NCI-H2081 (cell line): ENCODE measurements at regions not wholly inside any gene's neighbourhood (a gene's known extent, or its start where the extent isn't known, plus 50 kb on each side); places are given as distances from the start of the nearest gene placed in this dataset.
"Not testable (repeated sequence)": the region's sequence is repeated elsewhere in the genome, so short reads cannot be mapped to it uniquely, and the experiment has no call there.

ENCODE experiments used
- DNase-seq, 2 experiments: peaks; one replicate each; lab custom pipeline; 2025; lab: John Stamatoyannopoulos, UW

DNA sequence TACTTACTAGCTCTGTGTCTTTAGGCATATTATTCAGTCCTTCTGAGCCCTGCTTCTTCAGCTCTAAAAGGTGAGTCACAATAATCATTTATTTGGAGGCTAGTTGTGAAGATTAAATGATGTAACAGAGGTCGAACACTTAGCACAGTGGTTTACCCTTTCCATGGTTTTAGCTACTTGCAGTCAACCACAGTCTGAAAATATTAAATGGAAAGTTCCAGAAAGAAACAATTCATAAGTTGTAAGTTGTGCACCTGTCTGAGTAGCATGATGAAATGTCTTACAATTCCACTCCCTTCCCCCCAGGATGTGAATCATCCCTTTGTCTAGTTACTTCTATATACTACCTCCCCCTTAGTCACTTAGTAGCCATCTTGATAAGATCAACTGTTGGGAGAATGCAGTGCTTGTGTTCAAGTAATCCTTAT lies 217.6 kb upstream of the THUMPD2 start:
- no peak for DNase-seq

DNA sequence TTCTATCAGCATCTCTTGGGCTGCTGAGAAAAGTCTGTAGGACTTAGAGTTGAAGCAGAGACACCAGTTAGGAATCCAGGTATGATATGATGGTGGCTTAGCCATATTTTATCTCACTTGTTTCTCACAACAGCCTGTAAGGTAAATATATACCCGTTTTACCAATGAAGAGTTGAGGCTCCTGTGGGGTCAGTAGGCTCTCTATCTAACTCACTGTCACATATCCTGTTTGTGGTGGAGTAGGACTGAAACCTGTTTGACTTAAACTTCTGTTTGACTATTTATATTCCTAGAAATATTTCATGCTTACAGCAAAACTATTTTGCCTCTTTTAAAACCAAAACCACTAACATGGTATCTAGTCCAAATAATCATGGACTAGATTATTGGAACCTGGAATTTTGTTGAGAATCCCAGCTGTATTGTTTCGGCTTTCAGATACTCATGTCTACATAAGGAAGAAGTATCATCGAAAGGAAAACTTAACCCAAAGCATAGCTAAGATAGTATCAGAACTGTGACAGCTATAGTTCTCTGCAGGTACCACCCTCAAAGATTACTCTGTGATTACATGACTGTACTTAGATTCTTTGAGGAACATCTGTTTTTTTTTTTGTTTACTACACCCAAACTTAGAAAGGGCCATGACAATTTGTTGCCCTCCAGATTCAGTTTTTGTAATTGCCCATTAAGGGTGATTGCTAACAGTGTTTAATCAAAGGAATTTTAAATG lies 216.1 kb upstream of the THUMPD2 start:
- DNase-seq: no peak

DNA sequence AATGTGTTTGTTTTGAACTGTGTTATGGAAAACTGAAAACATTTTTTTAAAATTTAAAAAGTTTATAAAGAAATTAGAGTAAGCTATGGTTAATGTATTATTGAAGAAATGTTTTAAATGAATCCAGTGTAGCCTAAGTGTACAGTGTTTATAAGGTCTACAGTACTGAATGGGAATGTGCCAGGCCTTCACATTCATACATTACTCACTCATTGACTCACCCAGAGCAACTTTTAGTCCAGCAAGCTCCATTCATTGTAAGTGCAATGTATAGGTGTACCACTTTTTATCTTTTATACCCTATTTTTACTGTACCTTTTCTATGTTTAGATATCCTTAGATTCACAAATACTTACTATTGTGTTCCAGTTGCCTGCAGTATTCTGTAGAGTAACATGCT lies 215.1 kb upstream of the THUMPD2 start:
- DNase-seq: no peak

DNA sequence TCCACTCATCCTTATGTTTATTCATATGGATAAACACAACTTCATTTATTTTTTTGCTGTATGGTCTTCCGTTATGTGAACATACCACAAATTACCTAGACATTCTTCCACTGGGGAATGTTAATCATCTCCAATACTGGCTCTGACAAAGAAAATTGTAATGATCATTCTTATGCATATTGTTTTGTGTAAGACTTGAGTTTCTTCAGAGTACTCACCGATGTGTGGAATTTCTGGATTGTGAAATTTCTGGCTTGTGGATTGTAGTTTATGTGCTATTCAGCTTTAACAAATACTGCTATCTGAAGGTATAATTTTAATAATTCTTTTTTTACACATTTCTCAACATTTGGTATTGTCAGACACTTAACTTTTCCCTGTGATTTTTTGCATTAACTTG lies 212.2 kb upstream of the THUMPD2 start:
- DNase-seq: no peak

DNA sequence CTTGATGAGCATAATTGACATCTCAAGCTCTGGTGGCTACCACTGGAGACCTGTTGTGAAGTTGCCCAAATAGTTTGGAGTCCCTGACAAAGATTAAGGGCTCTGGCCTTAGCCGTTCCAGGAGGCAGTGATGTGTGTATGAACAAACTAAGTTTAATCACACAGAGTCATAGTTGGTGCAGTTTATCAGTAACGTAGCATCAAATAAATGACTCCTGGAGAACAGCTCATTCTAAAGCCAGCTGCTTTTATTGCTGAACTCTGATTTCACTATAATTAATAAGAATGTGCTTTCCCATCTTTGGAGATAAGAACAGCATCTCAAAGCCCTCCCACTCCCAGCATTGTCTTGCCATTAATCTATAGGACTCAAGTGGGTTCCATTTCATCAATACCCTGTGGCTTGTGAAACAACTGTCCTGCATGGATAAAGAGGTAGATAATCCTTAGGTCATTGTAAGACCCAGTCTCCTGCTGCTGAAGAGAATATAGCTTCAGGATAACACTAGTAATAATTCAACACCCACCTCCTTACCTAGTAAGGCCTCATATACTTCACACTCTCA lies 211.4 kb upstream of the THUMPD2 start:
- DNase-seq: no peak

DNA sequence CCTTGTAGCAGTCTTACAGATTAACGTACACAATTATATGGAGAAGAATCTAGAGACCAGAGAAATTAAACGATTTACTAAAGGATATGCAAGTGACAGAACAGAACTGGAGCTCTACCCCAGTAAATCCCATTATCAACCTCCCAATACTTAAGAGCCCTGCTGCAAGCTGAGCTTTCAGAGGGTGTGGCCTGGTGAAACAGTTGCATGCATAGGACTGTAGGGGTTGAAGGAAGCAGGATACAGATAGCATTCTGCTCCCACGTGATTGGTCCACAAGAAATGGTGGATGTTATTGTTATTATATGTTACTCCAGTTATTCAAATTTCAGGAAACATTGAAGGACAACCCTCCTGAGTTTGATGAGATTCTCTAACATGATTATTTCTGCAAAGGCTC lies 210.8 kb upstream of the THUMPD2 start:
- DNase-seq: no peak

DNA sequence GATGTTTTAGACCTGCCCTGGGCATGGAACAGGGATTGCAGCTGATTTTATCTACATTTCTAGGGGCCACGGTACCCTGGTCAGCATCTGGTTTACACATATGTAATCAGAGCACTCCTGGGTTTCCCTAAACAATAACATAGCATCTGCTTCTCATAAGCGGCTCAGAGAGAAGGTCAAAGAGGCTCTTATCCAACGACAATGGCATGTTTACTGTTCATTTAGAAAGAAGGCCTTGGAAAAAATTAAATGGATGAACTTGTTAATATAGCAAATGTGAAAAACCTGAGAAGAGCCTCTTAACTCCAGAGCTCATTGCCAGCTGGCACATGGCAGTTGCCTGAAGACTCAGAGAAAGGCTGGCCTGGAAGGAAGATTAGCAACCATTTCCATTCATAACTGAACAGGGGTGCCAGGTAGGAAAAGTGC lies 202.8 kb upstream of the THUMPD2 start:
- DNase-seq: no peak

DNA sequence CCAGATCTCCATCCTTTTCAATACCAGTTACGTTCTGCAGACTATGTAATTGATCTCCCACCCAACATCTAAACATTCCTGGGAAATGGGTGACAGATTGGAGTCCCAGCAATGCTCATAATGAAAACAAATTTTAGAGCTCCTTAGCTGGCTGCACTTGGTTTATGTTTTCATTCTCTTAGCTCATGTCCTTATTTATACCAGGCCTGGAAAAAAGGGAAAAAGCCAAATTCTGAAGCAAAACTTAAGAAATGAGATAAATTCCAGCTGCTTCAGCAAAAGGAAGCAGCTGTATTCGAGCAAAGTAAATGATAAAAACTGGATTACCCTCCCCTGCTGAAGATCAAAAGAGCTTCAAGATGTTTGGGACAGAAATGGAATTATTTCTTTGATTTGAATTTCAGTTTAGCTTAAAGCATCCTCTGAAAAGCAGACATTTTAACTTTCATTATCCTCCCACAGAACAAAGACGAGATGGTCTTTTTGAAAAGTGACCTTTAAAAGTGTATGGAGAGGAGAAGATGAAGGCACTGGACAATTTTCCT lies 196.5 kb upstream of the THUMPD2 start:
- DNase-seq: no peak

DNA sequence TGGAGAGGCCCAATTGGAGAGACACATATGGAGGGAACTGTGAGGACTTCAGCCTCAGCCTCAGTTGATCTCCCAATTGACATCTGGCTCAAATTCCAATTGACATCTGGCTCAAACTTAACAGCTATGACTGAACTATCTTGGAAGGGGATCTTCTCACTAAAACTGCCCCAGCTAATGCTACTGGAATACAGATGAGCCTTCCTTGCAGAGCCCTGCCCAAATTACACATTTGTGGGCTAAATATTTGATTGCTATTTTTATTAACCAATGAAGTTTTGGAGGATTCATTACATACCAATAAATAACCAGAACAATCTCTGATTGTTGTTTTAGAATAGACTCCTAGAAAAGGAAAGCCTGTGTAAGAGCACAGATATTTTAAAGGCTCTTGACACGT lies 189.0 kb upstream of the THUMPD2 start:
- DNase-seq: no peak

DNA sequence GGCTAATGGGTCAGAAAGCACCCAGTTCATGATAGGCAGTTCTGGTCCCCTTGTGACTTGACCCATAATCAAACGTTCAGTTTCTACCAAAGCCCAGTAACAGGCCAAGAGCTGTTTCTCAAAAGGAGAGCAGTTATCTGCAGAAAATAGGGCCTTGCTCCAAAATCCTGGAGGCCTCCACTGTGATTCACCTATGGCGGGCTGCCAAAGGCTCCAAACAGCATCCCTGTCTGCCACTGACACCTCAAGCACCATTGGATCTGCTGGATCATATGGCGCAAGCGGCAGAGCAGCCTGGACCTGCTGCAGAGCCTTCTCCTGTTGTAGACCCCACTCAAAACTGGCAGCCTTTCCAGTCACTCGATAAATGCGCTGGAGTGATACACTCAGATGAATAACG lies 181.6 kb upstream of the THUMPD2 start:
- DNase-seq: not testable (repeated sequence)

DNA sequence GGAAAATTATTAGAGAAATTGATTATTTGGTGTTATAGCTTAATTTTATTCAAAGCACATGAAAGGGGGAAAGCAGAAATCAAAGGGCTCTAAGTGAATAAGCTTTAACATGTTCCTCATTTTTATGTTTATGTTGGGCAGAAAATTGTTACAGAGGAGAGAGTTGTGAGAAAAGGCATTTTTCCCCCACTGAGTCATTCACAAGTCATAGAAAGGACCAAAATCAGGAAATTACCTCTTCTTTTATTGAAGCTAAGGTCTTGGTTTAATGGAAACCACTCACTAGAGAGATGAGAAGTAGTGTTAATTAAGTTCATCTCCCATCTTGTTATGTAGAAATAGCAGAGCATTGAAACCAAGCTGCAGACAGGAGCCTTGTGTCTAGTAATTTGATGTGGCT lies 175.3 kb upstream of the THUMPD2 start:
- no peak for DNase-seq

DNA sequence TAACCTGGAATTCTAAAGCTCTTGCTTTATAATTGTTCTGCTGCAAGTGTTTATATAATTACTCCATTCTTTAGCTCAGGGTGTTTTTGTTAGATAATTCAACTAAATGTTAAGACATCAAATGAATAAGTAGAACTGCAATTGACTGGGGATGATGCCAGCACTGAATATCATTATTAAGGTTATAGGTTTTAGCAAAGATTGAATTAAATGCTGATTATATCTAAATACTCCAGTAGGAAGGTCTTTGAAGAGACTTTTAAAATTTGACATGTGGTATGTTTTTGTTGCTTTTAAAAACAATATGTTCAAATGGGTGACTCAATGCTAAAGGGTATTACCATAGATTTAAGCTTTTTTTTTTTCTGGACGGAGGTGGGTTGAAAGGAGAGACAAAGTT lies 170.1 kb upstream of the THUMPD2 start:
- DNase-seq: no peak

DNA sequence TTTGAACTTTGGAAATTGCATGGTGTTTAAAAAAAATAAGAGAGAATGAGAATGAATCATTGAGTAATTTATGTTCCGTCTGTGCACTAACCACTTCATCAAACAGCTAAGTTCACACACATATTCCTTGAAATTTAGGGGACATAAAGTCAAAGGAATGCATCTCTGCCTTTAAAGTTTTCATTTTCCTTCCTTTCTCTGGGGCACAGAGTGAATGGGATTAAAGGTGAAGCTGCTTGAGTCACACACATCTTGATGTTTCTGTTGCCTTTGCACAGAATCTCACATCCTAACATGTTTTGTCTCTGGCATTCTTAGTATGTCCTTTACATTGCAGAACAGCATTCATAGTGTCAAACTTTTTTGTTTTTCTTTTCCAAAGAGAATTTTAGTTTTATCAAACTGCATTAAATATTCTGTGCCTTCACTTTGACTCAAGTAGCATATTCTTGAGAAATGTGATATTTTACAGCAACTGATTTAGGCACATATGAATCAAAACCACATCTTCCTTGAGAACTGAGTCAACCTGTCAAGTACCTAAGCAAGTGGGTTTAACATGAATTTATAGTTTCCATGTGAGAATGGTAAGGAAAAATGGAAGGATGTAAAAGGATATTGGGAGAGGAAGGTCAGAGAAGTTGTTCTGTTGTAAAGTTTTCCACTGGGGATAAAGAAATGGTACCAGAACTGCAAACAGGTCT lies 169.1 kb upstream of the THUMPD2 start:
- DNase-seq: no peak

DNA sequence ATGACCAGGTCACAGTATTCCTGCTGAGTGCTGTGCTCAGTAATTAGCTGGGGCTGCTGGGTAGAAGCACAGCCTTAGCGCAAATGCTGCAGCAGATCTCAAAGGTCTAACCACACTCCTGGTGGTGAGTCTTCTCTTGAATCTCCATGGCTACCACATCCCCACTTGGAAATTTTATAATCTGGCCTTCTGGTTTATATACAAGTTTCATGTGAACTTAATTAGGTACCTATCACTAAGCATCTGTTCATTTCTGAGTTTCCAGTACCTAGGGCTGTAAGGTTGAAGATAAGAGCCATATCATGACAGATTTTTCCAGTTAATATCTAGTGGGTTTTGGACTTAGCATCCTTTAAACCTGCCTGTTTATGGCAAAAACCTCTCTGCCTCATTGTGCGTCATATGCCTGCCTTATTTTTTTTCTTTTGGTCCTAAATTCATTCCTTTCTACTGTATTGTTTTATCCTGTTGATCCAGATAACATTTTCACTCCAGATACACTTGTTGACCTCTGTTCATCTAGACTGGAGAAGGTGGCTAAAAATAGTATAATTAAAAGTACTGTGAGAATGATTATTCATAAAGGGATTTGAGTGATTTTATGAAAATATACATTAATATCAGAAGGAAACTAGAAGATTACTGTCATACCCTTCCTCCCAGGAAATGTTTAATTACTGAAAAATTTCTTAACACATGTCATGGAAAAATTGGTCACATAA lies 168.4 kb upstream of the THUMPD2 start:
- no peak for DNase-seq

DNA sequence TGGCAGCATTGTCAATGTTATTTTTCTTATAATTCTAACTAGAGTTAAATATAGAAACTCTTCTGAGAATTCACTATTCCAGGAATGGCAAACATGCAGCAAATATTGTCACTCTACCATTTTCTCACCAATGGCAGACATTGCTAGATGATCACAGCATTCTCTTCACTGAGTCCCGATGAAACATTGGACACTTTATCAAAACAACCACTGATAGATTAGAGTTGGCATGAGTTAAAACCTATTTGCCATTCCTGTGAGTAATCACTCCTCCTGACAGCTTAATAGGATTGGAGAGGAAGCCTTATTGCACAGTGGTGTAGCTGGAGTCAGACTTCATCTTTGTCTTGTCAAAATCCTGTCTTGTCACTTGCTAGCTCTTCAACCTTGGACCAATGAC lies 163.9 kb upstream of the THUMPD2 start:
- DNase-seq: no peak

DNA sequence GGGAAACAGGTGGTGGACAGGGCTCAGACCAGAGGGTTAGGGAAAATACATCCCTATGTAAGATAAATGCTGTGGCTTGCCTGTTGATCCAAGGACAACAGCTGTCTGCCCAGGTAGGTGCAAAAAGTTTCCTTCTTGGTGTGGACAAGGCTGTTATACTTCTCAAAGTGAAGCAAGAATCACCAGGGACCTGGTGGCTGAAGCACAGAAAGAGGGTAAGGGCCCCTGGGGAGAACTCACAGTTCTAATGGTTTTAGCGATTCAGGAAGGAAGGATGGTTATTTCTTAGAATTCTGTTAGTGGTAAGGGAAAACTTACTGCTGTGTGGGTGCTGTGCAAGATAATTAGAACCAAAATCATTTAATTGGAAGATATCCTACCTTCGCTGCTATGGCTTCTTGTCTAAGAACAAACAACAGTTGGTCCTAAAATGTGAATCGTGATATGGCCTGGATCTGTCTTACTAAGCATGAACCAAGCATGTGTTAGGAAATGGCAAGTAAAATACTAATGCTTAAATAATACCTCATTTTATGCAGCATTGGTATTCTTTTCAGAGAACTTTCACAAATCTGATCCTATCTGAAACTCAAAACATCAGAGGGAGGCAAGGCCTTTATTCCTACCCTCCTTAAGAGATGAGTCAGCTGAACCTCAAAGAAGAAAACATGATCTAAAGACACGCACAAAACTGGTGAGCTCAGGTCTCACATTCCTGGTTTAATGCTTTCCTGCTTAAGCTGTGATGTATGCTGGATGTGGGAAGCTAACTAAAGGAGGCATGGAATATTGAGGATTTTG lies 159.2 kb upstream of the THUMPD2 start:
- no peak for DNase-seq

DNA sequence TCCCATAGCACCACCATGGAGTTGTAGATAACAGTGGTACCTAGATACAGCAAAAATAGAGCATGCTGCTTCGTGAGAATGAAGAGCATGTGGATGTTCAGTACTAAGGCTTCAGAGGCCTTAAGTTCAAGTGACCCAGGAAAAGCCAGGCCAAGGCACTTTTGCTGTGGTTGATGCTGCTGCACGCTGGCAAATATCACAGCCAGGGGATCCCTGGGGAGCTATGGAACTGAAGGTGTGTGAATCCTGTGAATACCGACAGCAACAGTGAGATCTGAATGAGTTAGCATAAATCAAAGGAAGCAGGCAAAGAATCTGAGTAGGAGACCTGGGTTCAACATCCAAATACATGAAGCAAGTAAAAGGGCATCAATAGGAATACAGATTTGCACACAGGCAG lies 158.6 kb upstream of the THUMPD2 start:
- DNase-seq: no peak

DNA sequence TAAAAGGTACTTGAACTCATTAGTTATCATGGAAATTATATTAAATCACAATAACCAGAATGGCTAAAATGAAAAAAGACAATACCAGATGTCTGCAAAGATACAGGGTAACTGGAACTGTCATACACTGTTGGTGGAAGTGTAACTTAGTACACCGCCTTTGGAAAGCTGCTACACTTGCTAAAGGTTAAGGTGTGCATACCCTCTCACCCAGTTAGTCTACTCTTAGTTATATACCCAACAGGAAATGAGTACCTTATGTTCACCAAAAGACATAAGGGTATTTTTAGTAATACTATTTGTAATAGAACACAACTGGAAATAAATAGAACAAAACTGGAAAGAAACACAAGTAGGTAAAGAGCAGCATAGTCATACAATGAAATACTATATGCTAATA lies 155.8 kb upstream of the THUMPD2 start:
- DNase-seq: no peak

DNA sequence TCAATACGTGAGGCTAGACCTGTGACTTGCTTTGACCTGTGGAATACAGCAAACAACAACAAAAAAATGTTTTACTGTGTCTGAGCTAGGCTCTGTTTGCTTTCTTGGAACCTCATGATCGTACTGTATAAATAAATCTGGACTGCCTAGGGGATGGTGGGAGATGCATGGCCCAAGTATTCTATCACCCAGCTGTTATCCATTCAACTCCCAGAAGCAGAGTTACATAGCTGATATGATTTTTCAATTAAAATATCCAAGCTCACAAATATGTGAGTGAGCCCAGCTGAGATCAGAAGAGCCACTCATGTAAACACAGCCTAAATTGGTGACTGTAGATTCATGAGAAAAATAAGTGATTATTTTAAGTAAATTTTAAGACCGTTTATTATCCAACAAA lies 154.1 kb upstream of the THUMPD2 start:
- DNase-seq: no peak

DNA sequence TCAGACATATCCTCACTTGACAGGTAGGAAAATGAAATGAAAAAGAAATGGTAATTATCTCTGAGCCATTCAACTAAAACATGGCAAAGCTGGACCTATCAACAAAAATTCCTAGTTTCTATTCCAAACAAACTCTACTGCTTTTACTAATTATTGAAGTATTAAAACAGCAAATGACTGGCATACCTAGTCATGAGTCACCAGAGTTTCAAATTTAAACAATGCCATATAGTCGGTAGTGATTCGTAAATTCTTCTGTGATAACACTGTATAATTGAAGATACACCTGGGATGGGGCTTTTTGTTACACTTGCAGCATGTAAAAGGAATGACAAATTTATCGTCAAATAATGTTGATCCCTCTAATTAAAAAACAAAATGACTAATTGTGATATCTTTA lies 153.1 kb upstream of the THUMPD2 start:
- DNase-seq: no peak

DNA sequence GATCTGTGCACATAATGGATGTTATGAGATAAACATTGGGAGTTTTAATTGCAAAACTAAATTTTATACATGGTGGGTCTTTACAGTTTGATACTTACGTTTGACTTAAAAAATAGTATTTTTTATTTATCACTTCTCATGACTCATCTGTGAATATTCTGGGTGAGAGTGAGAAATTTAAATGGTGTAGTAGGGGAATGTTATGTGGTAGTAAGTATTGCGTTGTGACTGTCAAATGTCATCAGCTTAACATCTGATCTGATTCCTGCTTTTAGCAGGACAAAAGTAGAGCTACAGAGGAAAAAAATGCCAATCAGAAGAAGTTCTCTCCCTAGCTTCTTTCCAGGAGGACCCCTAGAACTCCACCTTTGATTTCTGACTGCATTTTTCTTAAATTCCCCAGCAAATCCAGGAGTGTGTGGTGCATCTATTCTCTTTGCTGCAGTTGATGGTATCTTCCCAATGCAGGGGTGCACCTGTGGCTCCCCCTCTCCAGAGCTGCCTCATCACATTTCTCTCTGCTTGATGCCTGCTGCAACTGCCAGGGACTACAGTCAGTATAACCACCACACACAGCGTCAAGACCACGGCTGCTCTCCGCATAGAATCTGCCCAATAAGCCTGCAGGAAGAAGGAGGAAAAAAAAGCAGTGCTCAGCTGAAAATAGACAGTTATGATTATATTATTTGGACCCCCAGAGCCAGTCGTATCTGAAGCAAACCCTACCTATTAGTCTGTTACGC lies 151.3 kb upstream of the THUMPD2 start:
- no peak for DNase-seq
